Posterior cingulate gyrus (tissue), 11 donors: ENCODE measurements at regions not wholly inside any gene's neighbourhood (a gene's known extent, or its start where the extent isn't known, plus 50 kb on each side); places are given as distances from the start of the nearest gene placed in this dataset.

Source experiments
- DNase-seq, 10 donors: peaks; one replicate each; pipeline versions ENCODE4 v3.0.0 to v3.0.0-alpha.2; 2020 to 2021; ENCODE audit warnings: mixed read lengths in 3 of 10
- intact Hi-C: fragments of 100-400 bp; cut with DNase I; formaldehyde crosslinking; loops from one replicate; pipeline ENCODE4 v1.15.1; 2023

DNA sequence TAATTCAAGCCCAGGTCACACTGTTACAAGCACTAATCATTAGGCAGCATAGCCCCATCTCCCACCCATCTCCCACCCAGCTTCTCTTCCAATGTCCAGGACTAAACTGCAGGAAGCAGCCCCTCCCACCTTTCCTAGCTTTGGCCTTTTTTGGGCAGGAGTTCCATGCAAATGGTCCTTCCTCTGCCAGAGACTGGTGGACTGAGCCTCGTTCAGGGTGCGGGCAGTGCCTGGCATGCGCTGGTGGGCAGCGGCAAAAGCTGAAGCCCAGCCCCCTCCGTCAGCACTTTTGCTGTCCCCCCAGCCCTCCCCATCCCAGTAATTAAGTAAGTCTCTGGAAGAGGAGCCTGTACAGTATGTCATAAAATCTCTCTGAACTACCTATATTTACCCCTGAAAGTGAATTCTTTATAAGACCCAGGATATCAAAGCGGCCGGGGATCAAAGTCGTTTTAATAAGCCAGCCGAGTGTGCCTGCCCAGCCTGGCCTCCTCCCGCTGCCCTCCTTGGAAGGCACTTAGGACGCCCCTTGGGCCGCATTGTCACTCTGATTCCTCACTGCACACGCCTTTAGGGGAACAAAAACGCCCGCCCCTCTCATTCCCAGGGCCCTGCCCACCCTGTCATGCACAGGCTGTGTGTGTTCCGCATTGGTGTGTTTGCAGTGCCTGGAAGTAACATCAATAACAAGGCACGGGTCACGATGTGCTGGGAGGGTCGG is 109.9 kb downstream of the IRX5 start:
- intact Hi-C loops: no loop called here
- DNase-seq: no peak

- no peak for DNase-seq
- intact Hi-C loops: no loop called here
These were observed 111.0 kb downstream of the IRX5 start for GRCh38 chr16:55041540-55042234.

- intact Hi-C loops: no loop called here
- no peak for DNase-seq
These were observed 112.1 kb downstream of the IRX5 start for GRCh38 chr16:55042556-55043432.

GRCh38 chr16:55043499-55043898 is 112.8 kb downstream of the IRX5 start:
- intact Hi-C loops: no loop called here
- DNase-seq: no peak

DNA sequence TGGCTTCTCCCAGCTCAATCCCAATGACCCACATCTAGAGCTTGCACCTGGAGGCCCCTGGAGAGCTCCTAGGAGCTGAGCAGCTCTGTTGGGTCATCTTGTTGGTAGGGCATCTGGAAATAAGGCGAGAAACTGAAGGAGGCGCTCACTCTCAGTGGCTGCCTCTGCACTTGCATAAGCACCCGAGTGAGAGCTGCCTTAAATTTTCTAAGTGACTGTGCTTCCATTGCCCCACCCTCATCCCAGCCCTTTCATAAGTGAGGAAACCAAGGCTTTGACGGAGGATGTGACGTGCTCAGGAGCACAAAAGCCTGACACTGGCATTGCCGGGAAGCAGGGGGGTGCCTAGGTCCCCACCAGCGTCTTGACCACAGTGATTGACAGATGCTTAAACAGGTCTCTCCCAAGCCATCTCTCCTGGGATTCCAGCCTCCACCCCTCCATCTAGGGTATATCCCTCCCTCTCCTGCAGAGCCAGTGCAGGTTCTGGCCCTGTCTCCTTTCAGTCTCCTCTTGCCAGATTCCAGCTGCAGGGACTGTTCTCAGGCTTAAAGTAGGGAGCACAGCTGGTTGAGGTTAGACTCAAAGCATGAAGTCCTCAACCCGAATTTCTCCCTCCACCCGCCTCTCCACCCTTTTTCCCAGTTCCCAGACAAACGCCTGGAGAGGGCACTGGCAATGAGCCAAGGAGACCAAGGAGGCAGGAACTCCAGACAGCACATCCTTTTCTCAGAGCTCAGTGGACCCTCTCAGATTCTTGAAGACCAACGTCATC is 113.7 kb downstream of the IRX5 start:
- intact Hi-C loops: no loop called here
- no peak for DNase-seq

GRCh38 chr16:55045329-55045728 is 114.7 kb downstream of the IRX5 start:
- no peak for DNase-seq
- intact Hi-C loops: no loop called here

- intact Hi-C loops: no loop called here
- no peak for DNase-seq
These were observed 115.2 kb downstream of the IRX5 start for GRCh38 chr16:55045756-55046460.

- intact Hi-C loops: no loop called here
- no peak for DNase-seq
These were observed 115.8 kb downstream of the IRX5 start for GRCh38 chr16:55046513-55046912.

DNA sequence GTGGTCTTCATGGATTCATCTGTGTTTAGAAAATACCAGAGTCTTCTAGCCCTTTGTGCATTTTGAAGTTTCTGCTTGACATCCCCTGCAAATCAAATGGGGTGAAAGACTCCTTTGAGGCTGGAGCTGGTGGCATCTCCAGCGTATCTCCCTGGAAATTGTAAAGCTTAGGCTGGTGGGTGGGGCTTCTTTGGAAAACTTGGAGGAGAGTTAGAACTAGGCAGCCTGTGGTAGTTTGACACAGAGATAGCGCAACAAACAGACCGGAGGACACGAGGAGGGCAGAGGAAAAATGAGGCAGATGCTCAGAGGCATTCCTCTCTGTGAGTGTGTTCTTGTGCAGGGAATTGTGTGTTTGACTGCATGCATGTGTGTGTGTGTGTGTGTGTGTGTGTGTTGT is 116.3 kb downstream of the IRX5 start:
- DNase-seq: no peak
- intact Hi-C loops: no loop called here

DNA sequence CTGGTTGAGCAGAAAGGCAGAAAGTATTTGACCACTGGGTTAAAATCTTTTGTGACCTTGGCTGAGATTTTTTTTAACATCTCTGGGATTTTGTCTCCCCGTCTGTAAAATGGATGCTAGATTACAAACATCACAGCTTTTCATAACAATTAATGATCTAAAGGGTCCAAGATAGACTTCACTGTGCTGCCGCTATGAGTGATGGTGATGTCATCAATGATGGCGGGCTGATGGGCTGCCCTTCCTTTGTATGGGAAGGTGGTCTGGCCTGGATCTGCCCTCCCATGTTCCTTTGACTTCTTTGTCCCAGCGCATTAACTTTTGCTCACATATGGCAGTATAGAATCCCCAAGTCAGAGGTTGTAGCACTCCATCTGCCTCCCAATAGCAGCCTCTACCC is 116.7 kb downstream of the IRX5 start:
- DNase-seq: no peak
- intact Hi-C loops: no loop called here

DNA sequence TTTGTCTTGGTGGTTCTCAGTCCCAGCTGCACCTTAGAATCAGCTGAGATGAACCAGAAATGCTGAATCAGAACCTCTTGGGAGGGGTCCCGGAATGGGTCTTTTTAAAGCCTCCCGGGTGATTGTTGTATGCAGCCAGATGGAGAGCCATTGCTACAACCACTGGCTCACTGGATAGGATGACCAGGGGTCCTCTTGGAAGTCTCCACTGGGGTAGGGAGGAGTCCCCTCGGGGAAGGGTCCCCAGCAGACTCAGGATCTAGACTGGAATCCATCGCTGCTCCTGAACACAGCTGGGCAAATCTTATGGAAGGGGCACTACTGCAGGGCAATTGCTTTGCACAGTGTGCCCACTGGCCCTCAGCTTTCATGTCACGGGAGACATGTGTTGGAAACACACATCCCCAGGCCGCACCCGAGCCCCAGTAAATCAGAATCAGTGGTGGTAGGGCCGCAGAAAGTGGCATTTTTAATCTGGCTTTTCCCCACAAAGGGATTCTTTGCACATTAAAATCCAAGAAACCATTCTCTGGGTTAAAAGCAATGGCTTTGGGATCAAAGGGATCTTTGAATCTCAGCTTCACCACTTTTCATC is 117.3 kb downstream of the IRX5 start:
- intact Hi-C loops: no loop called here
- peak in 1 of 10 donors; percentile 18 for DNase-seq

- peak in 1 of 10 donors; percentile 55 for DNase-seq
- intact Hi-C loops: no loop called here
These were observed 118.1 kb downstream of the IRX5 start for GRCh38 chr16:55048745-55049144.

DNA sequence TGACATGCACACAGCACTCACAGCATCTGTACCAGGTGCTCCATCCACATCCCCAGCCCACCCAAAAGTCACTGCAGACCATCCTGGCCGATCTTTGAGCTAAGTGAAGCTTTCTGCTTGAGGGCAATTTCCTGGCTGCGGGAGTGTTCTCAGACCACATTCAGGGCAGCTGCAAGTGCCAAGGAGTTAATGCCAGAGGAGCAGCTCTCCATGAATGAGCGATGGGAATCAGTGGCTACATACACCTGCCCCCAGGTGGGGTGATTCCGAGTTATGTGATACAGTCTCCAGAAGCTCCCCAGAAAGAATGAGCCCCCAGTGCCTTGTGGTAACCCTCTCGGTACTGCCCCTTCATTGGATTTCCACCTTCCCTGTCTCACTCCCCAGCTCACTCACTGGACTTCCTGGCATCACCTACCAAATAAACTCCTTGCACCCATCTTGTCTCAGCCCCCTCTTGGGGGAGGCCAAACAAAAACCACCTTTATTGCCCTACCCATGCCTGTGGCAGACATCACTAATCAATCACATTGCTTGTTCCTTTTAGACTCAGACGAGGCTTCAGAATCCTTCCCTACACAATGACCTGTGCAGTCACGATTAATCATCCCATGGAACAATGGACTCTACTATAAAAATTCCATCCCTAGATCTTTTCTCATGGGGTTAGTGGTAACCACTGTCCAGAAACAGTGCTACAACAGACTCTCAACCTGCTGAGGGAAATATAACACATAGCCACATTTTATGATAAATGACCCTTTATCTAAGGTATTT is 121.1 kb downstream of the IRX5 start:
- peak in 1 of 10 donors; percentile 66 for DNase-seq
- intact Hi-C loops: no loop called here

- no peak for DNase-seq
- intact Hi-C loops: no loop called here
These were observed 121.7 kb downstream of the IRX5 start for GRCh38 chr16:55052348-55052734.

- intact Hi-C loops: no loop called here
- DNase-seq: peak in 1 of 10 donors; percentile 35
These were observed 122.2 kb downstream of the IRX5 start for GRCh38 chr16:55052741-55053415.

- peak in 1 of 10 donors; percentile 45 for DNase-seq
- intact Hi-C loops: no loop called here
These were observed 124.6 kb downstream of the IRX5 start for GRCh38 chr16:55055262-55055661.

DNA sequence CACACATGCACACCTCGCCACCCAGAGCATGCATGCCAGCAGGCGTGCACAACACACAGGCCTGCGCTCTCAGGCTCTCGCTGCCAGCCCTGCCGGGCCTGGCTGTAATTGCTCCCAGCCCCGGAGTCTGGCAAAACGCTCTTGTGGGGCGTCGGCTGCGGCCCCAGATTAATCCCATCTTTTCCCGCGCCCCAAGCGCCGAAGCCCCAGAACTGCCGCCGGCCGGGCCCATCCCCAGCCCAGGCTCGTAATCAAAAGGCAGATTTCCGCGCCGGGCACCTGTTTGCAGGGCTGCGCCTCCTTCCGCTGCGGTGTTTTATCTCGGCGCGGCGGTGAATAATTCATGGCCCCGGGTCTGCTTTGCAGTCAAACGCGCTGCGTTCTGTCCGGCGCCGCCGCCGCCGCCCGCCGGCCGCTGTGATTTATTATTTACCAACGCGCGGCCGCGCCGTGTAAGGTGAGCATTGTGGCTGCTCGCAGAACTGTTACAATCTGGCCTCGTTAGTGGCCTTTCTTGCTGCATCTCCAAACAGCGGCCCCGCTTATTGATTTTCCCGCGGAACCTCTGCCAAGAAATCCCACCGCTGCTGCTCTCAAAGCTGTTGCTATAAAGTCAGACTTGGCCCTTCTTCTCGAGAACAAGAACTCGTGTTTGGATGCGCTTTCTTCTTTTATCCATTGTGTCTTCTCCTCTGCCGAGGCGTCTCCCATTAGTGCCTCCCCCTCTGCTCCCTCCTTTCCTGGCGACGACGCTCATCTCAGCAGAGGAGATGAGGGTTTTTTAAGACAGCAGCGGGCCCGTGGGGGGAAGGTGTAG is 126.1 kb downstream of the IRX5 start:
- intact Hi-C loops: no loop called here
- peak in 3 of 10 donors; percentile 9 to 80 (median 75) for DNase-seq
